IgD-negative memory B cell (primary cell): ENCODE measurements at regions not wholly inside any gene's neighbourhood (a gene's known extent, or its start where the extent isn't known, plus 50 kb on each side); places are given as distances from the start of the nearest gene placed in this dataset.
"Not testable (repeated sequence)": the region's sequence is repeated elsewhere in the genome, so short reads cannot be mapped to it uniquely, and the experiment has no call there.

Experiments used
- H3K27ac Mint-ChIP-seq, 3 donors: one replicate each; pipeline ENCODE4 v1.8.0; 2020 to 2022; ENCODE audit warnings: mild to moderate bottlenecking in 3 of 3, mixed read lengths in 3 of 3, moderate library complexity in 1 of 3
- H3K27me3 Mint-ChIP-seq: one replicate; pipeline ENCODE4 v1.8.0; 2021; ENCODE audit warnings: mixed read lengths
- H3K36me3 Mint-ChIP-seq: one replicate; pipeline ENCODE4 v1.8.0; 2020; ENCODE audit warnings: mild to moderate bottlenecking, mixed read lengths
- H3K4me1 Mint-ChIP-seq, 3 donors: one replicate each; pipeline ENCODE4 v1.8.0; 2020 to 2022; ENCODE audit warnings: mixed read lengths in 3 of 3, mild to moderate bottlenecking in 1 of 3
- H3K4me3 Mint-ChIP-seq, 4 donors: one replicate each; pipeline ENCODE4 v1.8.0; 2020 to 2022; ENCODE audit warnings: mild to moderate bottlenecking in 4 of 4, mixed read lengths in 4 of 4, moderate library complexity in 3 of 4
- H3K9me3 Mint-ChIP-seq, 3 donors: one replicate each; pipeline ENCODE4 v1.8.0; 2020 to 2021; ENCODE audit warnings: mixed read lengths in 3 of 3, mild to moderate bottlenecking in 1 of 3

DNA sequence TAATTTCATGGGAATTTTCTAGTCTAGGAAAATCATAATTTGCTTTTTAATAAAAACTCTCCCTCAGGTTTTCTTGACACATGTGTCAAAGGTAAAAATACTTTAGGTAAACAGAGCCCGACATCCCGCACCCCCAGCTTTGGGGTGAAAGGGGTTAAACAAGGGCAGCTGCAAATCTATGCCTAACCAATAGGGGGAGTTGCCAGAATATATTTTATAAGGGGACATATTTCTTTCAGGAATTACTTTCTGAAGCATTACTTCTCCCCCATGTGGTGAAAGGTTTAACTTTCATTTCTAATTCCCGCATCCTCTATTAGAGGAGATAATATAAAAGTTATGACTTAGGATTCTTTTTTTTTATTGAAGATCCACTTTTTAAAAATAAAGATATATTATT, 53.9 kb upstream of the HEPH start:
- Mint-ChIP-seq H3K4me1 (peaks cover 0 to 11% (median 2%) of the 10 kb centered on the region in 3 donors), H3K36me3 (peaks cover 2% of the 10 kb centered on the region), H3K27ac (no peak overlapping the region), H3K4me3 (peak overlapping the region in 1 of 4 donors; percentile 10), H3K27me3 (peaks cover 15% of the 10 kb centered on the region), H3K9me3 (peaks cover 0 to 6% (median 0%) of the 10 kb centered on the region in 3 donors)

DNA sequence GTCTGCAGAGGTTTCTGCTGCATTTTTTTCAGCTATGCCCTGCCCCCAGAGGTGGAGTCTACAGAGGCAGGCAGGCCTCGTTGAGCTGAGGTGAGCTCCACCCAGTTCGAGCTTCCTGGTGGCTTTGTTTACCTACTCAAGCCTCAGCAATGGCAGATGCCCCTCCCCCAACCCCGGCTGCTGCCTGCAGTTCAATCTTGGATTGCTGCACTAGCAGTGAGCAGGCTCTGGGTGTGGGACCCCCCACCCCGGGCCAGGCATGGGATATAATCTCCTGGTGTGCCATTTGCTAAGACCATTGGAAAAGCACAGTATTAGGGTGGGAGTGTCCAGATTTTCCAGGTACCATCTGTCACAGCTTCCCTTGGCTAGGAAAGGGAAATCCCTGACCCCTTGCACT, 56.2 kb upstream of the HEPH start:
- Mint-ChIP-seq H3K4me1 (peaks cover 0 to 11% (median 2%) of the 10 kb centered on the region in 3 donors), H3K27me3 (peaks cover 16% of the 10 kb centered on the region)
- not testable (repeated sequence) for H3K9me3 Mint-ChIP-seq, H3K4me3 Mint-ChIP-seq, H3K27ac Mint-ChIP-seq, H3K36me3 Mint-ChIP-seq

GRCh38 chrX:66102398-66102797, 61.6 kb upstream of the HEPH start:
- H3K36me3 Mint-ChIP-seq, H3K4me3 Mint-ChIP-seq, H3K9me3 Mint-ChIP-seq, H3K4me1 Mint-ChIP-seq: not testable (repeated sequence)
- peaks cover 12% of the 10 kb centered on the region for H3K27me3 Mint-ChIP-seq
- H3K27ac Mint-ChIP-seq, result peak overlapping the region in 1 of 3 donors; percentile 57

DNA sequence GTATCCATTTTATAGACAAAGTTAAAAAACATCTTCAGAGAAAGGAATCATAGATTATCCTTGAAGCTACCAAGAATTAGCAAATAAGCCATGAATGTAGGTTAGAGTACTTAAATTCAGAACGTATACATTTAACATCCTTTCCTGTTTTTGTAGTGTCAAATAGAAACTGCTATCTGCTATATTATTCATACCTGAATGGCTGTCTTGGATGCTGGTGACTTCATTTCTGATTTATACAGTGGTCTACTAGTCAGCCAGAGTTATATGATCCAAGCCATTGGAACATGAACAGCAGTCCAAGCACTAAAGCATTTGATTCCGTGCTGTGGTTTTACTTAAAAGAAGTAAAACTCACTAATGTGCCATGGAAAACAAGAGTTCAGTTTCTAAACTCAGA, 58.3 kb upstream of the VSIG4 start:
- Mint-ChIP-seq H3K4me3 (no peak overlapping the region), H3K27ac (no peak overlapping the region), H3K4me1 (no peaks in the 10 kb centered on the region), H3K9me3 (no peaks in the 10 kb centered on the region), H3K36me3 (no peaks in the 10 kb centered on the region), H3K27me3 (peaks cover 7% of the 10 kb centered on the region)

DNA sequence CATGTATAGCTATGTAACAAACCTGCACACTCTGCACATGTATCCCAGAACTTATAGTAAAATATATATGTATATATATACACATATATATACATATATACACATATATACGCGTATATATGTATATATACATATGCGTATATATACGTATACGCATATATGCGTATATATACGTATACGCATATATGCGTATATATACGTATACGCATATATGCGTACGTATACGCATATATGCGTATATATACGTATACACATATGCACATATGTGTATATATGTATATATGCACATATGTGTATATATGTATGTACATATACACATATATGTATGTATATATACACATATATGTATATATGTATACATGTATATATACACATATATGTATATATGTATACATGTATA, 57.1 kb upstream of the VSIG4 start:
- H3K9me3 Mint-ChIP-seq, H3K4me3 Mint-ChIP-seq, H3K36me3 Mint-ChIP-seq, H3K27me3 Mint-ChIP-seq, H3K4me1 Mint-ChIP-seq, H3K27ac Mint-ChIP-seq: not testable (repeated sequence)

- H3K4me3 Mint-ChIP-seq, H3K4me1 Mint-ChIP-seq, H3K36me3 Mint-ChIP-seq, H3K27ac Mint-ChIP-seq, H3K9me3 Mint-ChIP-seq, H3K27me3 Mint-ChIP-seq: not testable (repeated sequence)
Measured at GRCh38 chrX:66090004-66090403, 50.1 kb upstream of the VSIG4 start.
